Right ventricle myocardium superior (tissue), 1 donor: ENCODE measurements at regions not wholly inside any gene's neighbourhood (a gene's known extent, or its start where the extent isn't known, plus 50 kb on each side); places are given as distances from the start of the nearest gene placed in this dataset.

Experiments
- ATAC-seq: fragments of 200-7000 bp; cut with Tn5 transposase; one replicate; pipeline ENCODE4 v1.9.1; 2020; ENCODE audit warnings: mild to moderate bottlenecking; ENCODE audit not compliant: poor library complexity
- DNase-seq: peaks from one replicate; pipeline ENCODE4 v3.0.0-alpha.2; 2020
- intact Hi-C: fragments of 100-400 bp; cut with DNase I; formaldehyde crosslinking; loops from one replicate; pipeline ENCODE4 v1.11.2; 2022
- donor health status: DM: no; HTN: yes; CAD: no; lungs with severe emphysema.

GRCh38 chr2:144943986-144944385 is 424.1 kb upstream of the ZEB2 start:
- DNase-seq (no peak), ATAC-seq (no peak)
- intact Hi-C loops = no loop called here

- ATAC-seq = no peak
- intact Hi-C loops = no loop called here
- DNase-seq = no peak
Measured at GRCh38 chr2:144943293-144943941, 423.5 kb upstream of the ZEB2 start.

- DNase-seq = no peak
- no peak for ATAC-seq
- intact Hi-C loops = no loop called here
Measured at GRCh38 chr2:144942516-144943256, 422.8 kb upstream of the ZEB2 start.

GRCh38 chr2:144941743-144942488 is 422.0 kb upstream of the ZEB2 start:
- ATAC-seq (no peak), DNase-seq (no peak)
- intact Hi-C loops = no loop called here

- ATAC-seq (no peak), DNase-seq (no peak)
- intact Hi-C loops = no loop called here
Measured at GRCh38 chr2:144939590-144939989, 419.7 kb upstream of the ZEB2 start.

GRCh38 chr2:144937910-144938709 is 418.2 kb upstream of the ZEB2 start:
- DNase-seq = no peak
- ATAC-seq = peak; percentile 86
- intact Hi-C loops = no loop called here

GRCh38 chr2:144937066-144937465 is 417.1 kb upstream of the ZEB2 start:
- intact Hi-C loops = no loop called here
- DNase-seq = no peak
- ATAC-seq = no peak

- peak; percentile 12 for ATAC-seq
- intact Hi-C loops = no loop called here
- DNase-seq = no peak
Measured at GRCh38 chr2:144936442-144936841, 416.5 kb upstream of the ZEB2 start.

- no peak for ATAC-seq
- intact Hi-C loops = no loop called here
- DNase-seq = no peak
Measured at GRCh38 chr2:144935736-144936135, 415.8 kb upstream of the ZEB2 start.

- intact Hi-C loops = no loop called here
- no peak for ATAC-seq
Measured at GRCh38 chr2:144935191-144935590, 415.3 kb upstream of the ZEB2 start.

GRCh38 chr2:144931960-144932359 is 412.0 kb upstream of the ZEB2 start:
- DNase-seq = no peak
- intact Hi-C loops = no loop called here

More at GRCh38 chr2:144935191-144935590, 415.3 kb upstream of the ZEB2 start:
- no peak for DNase-seq

GRCh38 chr2:144931480-144931879 is 411.6 kb upstream of the ZEB2 start:
- DNase-seq (no peak), ATAC-seq (no peak)
- intact Hi-C loops = no loop called here

More at GRCh38 chr2:144931960-144932359, 412.0 kb upstream of the ZEB2 start:
- ATAC-seq = no peak

- intact Hi-C loops = no loop called here
- DNase-seq (no peak), ATAC-seq (no peak)
Measured at GRCh38 chr2:144927429-144927828, 407.5 kb upstream of the ZEB2 start.

GRCh38 chr2:144925886-144926285 is 406.0 kb upstream of the ZEB2 start:
- no peak for ATAC-seq
- intact Hi-C loops = no loop called here
- no peak for DNase-seq

- intact Hi-C loops = no loop called here
- DNase-seq = no peak
- ATAC-seq = no peak
Measured at GRCh38 chr2:144924827-144925226, 404.9 kb upstream of the ZEB2 start.

GRCh38 chr2:144922519-144922918 is 402.6 kb upstream of the ZEB2 start:
- DNase-seq (no peak), ATAC-seq (no peak)
- intact Hi-C loops = no loop called here

- ATAC-seq (no peak), DNase-seq (no peak)
- intact Hi-C loops = no loop called here
Measured at GRCh38 chr2:144920755-144921530, 401.0 kb upstream of the ZEB2 start.

GRCh38 chr2:144914622-144915318 is 394.9 kb upstream of the ZEB2 start:
- intact Hi-C loops = no loop called here
- DNase-seq (no peak), ATAC-seq (no peak)
